SK-N-SH (cell line): ENCODE measurements at regions not wholly inside any gene's neighbourhood (a gene's known extent, or its start where the extent isn't known, plus 50 kb on each side); places are given as distances from the start of the nearest gene placed in this dataset.

Experiments used
- EP300 ChIP-seq, 2 experiments: IDR thresholded peaks; 2 replicates each; pipeline versions ENCODE4 v1.4.0 to v1.6.1; 2012; ENCODE audit warnings: borderline replicate concordance in 1 of 2, low read depth in 1 of 2, low read length in 1 of 2
- TF ChIP-seq, protein P1 (sequence below): fragments of 200-600 bp; sonication (generic); IDR thresholded peaks from 2 replicates; pipeline ENCODE4 v1.6.1; 2017; ENCODE audit warnings: antibody characterized with exemption, mild to moderate bottlenecking, moderate library complexity

DNA sequence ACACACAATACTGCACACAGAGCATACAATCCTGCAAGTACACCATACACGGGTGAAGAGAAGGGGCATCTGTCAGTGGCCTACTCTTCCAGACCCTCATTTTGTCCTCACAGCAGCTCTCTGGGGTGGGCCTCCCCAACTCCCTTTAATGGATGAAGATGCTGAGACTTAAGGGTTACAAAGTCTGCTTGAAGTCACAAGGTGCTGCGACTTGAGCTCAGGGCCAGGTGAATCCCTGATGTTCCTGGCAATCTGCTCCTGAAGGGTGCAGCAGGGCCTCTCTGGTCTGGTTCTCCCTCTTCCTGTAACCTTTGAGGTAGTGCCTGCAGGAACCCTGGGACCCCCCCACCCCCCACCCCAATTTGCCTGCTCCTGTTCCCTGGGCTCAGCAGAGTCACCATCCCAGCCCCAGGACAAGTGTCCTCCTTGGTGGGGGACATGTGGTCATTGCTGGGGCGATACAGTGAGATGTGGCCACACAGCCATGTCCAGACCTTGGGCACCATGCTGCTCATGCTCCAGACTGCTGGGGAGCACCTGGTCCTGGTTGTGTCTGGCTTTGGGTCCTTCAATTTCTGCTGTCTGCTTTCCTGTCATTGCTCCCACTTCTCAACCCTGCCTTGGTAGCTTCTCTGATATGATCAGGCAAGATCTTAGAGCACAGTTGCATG lies 107.5 kb downstream of the METRNL start:
- no peak for TF ChIP-seq EP300 (IDR thresholded peaks at IDR 0.05; ENCODE audit: borderline replicate concordance in 1 of 2, low read depth in 1 of 2, low read length in 1 of 2)
- TF ChIP-seq, protein P1, sequence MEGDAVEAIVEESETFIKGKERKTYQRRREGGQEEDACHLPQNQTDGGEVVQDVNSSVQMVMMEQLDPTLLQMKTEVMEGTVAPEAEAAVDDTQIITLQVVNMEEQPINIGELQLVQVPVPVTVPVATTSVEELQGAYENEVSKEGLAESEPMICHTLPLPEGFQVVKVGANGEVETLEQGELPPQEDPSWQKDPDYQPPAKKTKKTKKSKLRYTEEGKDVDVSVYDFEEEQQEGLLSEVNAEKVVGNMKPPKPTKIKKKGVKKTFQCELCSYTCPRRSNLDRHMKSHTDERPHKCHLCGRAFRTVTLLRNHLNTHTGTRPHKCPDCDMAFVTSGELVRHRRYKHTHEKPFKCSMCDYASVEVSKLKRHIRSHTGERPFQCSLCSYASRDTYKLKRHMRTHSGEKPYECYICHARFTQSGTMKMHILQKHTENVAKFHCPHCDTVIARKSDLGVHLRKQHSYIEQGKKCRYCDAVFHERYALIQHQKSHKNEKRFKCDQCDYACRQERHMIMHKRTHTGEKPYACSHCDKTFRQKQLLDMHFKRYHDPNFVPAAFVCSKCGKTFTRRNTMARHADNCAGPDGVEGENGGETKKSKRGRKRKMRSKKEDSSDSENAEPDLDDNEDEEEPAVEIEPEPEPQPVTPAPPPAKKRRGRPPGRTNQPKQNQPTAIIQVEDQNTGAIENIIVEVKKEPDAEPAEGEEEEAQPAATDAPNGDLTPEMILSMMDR = no peak
